Mucosa of gallbladder (tissue), 1 donor: ENCODE measurements at regions not wholly inside any gene's neighbourhood (a gene's known extent, or its start where the extent isn't known, plus 50 kb on each side); places are given as distances from the start of the nearest gene placed in this dataset.
"Not testable (repeated sequence)": the region's sequence is repeated elsewhere in the genome, so short reads cannot be mapped to it uniquely, and the experiment has no call there.

Source experiments
- DNase-seq: peaks from one replicate; pipeline ENCODE4 v3.0.0-alpha.2; 2020; ENCODE audit warnings: low spot score
- donor health status: DM: no; HTN: no; CAD: no.

DNA sequence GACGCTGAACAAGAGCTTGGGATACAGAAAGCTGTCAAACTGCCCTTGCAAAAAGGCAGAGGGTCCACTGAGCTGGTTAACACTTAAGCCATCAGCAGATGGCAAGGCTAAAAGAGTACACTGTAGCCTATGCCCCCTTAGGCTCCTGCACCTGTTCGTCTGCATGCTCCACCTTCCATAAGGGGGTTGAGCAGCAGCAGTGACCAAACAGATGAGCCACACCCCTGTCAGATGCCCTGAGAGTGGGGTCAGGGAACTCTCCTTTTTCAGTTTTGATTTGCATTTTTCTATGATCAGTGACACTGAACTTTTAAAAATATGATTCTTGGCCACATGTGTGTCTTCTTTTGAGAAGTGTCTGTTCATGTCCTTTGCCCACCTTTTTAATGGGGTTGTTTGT lies 402.5 kb upstream of the FAM98A start:
- DNase-seq: no peak

DNA sequence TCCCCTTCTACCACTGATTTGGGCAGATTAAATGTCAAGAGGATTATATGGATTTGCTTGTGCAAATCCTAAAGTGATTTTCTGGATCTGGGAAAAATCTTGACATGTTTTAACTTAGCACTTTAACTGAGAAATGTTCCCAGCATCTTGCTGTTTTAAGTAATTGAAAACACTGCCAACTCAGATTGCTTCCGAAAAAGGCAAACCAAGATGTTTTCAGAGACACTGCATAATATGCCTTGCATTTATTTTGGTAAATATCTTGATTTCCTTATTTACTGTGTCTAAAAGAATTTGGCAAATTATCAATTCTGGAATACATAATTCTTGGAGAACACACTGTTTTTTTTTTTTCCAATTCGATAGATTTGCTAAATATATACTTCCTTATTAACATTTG lies 385.0 kb upstream of the FAM98A start:
- DNase-seq: no peak

GRCh38 chr2:33978471-33978870 lies 379.4 kb upstream of the FAM98A start:
- DNase-seq: no peak

DNA sequence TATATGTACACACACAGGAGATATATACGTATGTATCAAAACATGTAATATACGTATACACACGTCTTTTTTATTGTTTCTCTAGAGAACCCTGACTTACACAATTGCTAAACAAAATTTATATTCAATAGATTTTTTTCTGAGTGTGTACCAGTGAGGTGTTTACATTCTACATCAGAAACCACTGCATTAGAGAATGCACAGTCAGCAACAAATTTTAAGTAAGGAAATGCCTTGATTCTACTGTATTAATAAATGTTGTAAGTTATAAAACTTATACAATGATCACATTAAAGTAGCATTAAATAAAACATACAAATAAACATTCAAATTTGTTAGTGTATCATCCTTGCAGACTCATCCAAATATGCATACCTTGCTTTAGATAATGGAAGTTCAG lies 376.4 kb upstream of the FAM98A start:
- no peak for DNase-seq

GRCh38 chr2:33967103-33967502 lies 368.0 kb upstream of the FAM98A start:
- no peak for DNase-seq

DNA sequence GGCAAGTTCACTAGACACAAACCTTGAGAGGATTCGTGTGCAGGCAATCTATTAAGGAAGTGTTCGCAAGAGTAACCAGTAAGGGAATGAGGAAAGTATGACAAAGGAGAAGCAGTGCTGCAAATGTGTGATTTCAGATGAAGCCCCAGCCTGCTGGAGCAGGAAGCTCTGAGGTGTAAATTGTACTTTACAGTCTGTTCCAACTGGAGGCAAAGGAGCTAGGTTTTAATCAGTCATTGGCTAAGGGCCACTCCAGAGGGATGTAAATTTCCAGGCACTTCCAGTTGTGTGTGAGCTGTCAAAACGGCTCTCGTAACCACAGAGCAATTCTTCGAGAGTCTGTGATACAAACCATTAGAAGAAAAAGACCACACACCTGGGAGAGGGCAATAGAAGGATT lies 359.5 kb upstream of the FAM98A start:
- no peak for DNase-seq

GRCh38 chr2:33949371-33949770 lies 350.3 kb upstream of the FAM98A start:
- no peak for DNase-seq

GRCh38 chr2:33946193-33946592 lies 347.1 kb upstream of the FAM98A start:
- DNase-seq: no peak

DNA sequence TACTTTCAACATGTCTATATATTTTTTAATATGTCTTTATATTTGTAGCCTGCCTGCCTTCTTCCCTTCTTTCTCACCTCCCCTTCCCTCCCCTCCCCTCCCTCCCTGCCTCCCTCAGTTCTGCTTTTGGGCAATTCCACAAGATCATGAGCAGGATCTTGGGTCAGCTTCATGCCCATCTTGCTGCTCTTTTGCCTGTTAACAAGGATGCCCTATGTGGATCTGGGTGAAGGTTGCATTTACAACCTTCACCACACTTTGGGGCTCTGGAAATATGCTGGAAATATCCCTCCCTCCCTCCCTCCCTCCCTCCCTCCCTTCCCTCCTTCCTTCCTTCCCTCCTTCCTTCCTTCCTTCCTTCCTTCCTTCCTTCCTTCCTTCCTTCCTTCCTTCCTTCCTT lies 334.1 kb upstream of the FAM98A start:
- DNase-seq: no peak

- DNase-seq: no peak
These were observed 332.1 kb upstream of the FAM98A start for GRCh38 chr2:33931164-33931563.

GRCh38 chr2:33929467-33929866 lies 330.4 kb upstream of the FAM98A start:
- DNase-seq: no peak

- DNase-seq: no peak
These were observed 328.7 kb upstream of the FAM98A start for GRCh38 chr2:33927756-33928155.

GRCh38 chr2:33925311-33925710 lies 326.2 kb upstream of the FAM98A start:
- DNase-seq: no peak

GRCh38 chr2:33924586-33925169 lies 325.6 kb upstream of the FAM98A start:
- no peak for DNase-seq

DNA sequence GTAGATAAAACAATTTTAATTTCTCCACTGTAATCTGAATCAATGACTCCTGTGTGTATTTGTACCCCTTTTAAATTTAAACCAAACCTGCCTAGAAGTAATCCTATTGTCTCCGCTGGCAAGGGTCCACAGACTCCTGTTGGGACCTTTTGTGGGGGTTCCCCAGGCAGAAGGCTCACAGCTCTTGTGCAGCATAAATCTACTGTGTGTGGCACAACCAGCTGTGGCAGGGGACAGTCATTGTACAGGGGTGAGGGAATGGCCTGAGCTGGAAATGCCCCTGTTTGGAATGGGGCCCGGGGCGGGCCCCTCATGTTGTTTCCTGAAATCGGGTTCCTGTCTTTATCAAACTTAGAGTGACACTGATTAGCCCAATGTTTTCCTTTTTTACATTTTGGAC lies 318.2 kb upstream of the FAM98A start:
- DNase-seq: no peak

DNA sequence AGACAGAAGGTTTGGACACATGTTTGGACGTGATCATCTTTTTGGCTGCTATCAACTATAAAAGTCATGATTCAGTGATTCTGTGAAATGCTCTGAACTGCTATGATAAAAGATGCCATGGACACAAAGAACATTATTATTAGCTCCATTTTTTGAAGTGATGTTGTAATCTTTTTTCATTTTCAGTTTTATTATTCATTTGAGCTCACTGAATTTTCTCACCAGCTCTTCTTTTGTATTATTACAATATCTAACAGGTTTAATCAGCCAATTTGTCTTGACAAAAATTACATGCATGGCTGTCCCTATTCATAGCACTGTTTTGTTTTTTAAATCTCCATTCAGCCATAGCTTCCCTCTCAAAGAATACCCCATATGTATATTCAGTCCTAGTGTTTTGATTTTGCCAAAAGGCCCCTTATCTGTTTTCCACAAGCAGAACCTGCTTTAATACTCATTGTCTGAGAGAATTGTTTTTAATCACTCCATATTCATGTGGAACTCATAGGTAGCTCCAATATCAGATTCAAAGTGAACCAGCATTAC lies 314.0 kb upstream of the FAM98A start:
- DNase-seq: no peak

- no peak for DNase-seq
These were observed 312.2 kb upstream of the FAM98A start for GRCh38 chr2:33911327-33911726.

DNA sequence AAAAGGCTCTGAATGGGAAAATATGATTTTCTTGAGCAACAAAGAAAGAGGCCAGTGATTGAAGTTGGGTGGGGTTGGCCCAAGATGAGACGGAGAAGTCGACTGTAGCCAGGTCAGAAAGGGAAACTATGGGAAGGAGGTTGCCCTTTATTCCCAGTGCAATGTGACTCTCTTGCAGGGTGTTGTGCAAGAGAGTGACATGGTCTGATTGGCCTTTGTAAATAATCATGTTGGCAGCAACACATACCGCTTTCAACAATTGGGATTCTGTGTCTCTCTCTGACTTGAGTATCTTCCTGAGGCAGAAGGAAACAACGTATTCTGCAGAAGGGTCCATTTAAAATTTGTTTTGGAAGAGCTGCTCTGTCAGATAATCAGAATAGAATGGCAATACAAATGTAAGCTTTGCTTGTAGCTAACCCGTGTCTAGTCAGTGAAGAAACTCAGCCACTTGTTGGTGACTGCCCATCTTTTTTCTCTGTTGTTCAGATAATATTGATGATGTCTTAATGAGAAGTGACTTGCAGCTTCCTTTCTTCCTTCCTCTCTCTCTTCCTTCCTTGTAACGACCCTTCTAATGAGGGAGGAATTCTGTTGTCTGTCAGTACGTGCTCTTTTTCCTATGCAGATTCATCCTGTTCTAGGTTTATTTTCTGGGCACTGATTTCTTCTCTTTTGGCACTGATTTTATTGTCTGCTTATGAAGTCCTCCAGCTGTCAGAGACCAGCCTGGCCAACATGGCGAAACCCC lies 311.0 kb upstream of the FAM98A start:
- DNase-seq: no peak

DNA sequence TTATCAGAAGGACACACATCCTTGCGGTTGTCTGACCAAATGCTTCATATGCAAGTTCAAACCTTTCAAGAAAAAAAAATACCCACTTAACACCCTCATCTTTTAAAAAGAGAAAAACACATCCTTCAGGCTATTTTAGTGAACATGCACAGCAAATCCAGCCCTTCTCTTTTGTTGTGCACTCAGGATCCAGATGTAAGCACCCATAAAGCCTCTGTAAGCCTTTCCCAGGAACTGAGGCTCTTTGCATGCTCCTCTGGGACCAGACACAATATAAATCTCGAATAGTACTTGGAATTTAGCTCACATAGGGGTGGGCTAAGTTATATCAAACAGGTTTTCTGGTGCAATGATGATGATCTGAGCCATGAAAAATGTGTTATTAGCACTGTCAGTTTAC lies 308.8 kb upstream of the FAM98A start:
- no peak for DNase-seq

- not testable (repeated sequence) for DNase-seq
These were observed 307.0 kb upstream of the FAM98A start for GRCh38 chr2:33906129-33906528.

DNA sequence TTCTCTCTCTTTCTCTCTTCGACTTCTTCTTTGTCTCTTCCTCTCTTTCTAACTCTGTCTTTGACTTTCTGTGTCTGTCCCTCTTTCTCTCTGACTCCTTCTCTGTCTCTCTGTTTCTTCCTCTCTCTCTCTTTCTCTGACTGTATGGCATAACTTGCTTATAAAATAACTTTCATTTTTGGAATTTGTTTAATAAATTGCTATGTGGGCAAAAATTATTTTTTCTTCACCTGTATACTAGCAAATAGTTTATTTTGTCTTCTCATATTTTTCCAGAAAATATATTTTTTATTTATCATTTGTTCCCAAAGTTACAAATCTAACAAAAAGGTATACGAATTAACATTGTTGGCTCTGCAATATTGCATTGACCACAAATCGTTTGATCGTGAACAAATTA lies 305.7 kb upstream of the FAM98A start:
- no peak for DNase-seq

DNA sequence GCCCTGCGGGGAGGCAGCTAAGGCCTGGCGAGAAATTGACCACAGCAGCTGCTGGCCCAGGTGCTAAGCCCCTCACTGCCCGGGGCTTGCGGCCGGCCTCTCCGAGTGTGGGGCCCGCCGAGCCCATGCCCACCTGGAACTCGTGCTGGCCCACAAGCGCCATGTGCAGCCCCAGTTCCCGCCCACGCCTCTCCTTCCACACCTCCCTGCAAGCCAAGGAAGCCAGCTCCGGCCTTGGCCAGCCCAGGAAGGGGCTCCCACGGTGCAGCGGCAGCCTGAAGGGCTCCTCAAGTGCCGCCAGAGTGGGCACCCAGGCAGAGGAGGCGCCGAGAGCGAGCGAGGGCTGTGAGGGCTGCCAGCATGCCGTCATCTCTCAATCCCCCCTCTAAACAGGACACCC lies 304.6 kb upstream of the FAM98A start:
- DNase-seq: no peak

DNA sequence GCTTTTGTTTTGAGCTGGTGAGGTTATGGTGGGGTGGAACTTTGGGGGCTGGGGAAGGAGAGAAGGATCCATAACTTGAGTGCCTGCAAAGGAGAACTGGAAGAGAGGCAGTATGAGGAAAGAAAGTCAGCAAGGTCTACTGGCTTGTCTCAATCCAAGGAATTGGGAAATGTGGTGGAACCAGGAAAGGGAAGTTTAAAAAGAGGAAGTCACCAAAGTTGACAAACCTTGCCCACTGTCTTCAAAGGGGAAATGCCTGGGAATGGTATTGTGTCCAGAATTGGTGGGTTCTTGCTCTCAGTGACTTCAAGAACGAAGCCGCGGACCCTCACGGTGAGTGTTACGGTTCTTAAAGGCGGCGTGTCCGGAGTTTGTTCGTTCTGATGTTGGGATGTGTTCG lies 304.1 kb upstream of the FAM98A start:
- no peak for DNase-seq

DNA sequence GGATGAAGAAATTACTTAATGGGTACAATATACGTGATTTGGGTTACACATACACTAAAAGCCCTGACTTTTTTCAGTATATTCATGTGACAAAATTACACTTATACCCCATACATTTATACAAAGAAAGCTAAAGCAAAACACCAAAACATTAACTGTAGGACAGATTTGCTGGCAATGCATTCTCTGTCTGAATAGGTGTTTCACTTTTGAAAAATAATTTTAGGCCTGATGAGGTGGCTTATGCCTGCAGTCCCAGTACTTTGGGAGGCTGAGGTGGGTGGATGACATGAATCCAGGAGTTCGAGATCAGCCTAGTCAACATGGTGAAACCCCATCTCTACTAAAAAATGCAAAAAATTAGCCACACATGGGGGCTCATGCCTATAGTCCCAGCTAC lies 301.5 kb upstream of the FAM98A start:
- no peak for DNase-seq
